ENCODE measurements at regions not wholly inside any gene's neighbourhood (a gene's known extent, or its start where the extent isn't known, plus 50 kb on each side); places are given as distances from the start of the nearest gene placed in this dataset.

DNA sequence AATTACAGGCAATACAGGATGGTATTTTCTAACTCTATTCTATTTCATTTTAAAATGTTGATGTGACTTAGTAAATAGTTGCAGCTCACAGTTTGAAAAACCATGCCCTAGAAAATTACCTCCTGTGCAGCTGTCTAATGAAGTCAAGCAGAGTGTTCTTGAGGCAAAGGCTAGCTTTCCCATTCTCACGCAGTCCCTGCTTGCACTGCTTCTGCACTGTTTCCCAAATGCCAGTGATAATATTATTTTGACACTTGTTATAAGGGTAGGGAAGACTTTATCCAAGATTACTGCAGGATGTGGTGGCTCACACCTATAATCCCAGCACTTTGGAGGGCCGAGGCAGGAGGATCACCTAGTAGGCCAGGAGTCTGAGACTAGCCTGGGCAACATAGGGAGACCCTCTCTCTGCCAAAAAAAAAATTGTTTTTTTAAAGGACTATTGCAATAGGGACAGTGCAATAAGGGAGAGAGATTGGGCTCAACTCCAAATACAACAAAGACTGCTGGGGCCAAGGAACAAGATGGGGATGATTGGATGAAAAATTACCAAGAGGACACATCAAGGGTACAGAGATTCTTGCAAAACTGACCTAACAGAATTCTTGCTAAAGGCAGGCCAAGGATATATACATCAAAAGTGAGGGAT is 196.1 kb downstream of the LY86 start:
- DNase-seq = no peak

DNA sequence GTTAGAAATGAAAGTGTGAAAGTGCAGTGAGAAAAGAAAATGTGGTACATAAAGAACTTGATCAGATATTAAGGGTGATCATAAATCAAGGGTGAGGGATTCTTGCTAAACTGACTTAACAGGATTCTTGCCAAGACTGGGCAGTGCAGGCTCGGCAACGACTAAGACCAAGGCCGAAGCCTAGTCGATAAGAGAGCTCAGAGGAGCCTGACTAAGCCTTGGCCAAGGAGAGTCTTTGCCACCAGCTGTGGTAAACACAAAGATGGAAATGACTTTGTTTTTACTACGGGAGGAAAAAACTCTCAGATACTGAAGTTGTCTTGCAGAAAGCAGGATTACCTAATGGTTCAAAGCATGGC is 196.6 kb downstream of the LY86 start:
- no peak for DNase-seq

DNA sequence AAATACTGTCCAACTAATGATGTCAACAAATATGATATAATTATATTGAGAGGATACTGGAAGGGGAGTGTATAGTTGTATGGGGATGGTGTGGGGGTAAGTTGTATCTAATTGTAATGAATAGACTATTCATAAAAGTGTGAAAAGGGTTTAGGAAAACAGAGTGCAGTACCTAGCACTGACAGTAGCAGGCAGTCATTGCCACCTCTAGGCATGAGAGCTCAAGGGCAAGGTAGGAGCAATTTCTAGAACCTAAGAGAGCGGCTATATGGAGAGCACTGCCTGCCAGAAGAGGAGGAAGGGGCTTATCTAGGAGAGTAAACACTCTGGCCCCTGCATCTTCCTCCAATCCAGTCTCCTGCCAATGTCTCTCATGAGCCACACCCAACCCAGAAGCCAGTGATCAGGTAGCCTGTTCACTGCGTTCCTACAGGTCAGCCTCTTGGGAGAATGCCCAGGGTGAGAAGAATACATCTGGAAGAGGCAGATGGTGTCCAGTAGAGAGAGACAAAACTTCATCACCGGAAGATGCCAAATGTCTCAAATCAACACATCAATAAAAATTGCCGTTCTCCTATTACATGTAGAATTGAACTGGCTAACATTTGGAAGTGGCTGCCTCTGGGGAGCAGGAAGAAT is 200.0 kb downstream of the LY86 start:
- DNase-seq = peak in 1 of 2 donors; percentile 9

DNA sequence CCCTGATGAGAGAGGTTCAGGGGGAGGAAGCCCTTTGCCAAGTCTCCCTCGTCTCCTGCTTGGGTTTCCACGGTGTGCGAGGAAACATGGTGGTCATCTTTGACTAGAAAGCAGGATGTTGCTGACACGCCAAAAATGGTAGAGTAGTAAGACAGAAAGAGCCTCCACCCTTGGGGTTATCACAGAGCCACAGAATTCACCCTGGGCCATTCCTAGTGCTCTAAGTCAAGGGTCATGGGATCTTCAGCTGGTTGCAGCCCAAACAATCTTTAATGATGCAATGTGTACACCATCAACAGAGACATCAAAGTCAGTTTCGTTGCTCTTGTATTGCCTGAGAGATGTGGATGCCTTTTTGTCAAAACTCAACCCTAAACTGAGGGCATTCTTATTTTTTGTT is 201.9 kb downstream of the LY86 start:
- no peak for DNase-seq

DNA sequence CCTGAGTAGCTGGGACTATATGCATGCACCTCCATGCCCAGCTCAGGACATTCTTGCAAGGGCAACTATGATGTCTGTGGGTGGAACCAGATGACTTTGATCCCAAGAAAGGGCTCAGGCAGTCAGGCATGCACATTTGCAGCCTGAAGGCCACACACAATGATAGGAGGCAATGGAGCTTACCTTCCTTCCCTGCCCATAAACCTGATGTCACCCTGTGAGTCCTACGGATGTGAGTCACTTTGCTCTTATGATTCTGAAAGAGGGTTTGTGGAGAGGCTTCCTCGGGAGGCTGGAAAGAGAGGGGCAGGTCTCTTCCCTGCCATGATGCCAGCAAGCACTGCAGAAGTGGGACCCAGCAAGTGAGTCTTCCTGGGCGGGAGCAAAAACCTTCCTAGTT is 202.4 kb downstream of the LY86 start:
- no peak for DNase-seq

DNA sequence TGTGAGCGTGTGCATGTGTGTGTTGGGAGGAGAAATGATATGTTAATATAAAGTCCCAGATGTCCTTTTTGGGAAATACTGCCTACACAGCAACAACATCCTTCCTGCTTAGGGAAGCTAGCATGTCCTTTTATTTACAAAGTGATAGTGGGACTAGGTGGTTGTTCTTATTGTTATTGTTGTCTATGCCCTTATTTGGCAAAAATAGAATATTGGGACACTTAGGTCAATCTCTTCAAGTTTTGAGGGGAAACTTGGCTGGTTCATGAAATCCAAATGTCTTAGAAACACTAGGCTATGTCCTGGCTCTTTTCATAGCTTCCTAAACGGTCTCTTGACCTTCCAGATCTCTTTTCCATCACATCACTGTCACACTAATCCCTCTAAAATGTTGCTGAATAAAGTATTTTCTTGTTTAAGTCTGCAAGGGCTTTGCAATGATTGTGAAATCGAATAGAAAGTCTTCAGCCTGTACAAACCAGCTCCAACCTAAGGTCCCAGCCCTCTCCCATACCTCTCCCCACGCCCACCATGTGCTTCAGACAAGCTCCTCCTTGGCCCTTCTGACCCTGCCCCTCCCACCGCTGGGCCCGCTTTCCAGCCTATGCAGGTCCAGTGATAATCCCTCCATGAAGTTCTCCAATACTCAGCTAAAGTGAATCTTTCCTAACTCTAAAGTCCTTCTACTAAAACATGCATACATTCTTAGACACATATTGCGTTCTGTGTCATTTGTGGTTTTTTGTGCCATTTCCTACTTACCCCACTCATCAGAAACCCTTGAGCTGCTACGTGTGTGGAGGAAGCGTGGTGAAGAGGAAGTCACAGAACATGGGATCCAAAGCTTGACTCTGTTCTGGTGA is 205.1 kb downstream of the LY86 start:
- no peak for DNase-seq

DNA sequence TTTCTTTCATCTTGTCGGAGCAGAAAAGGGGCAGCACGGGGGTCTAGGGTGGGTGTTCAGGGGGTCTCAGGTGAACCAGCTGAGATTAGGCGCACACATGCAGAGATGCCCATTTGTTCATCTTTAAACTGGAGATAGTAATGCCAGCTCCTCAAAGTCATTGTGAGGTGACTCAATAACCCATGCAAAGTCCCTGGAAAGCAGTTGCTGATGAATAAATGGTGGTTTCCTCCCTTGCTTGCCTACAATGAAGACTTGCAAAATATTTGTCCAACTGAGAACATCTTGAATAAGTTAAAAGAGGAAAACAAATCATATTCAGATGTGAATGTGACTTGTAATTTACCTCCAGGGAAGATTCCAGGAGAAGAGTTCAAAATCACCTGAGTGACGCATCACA is 206.9 kb downstream of the LY86 start:
- no peak for DNase-seq

DNA sequence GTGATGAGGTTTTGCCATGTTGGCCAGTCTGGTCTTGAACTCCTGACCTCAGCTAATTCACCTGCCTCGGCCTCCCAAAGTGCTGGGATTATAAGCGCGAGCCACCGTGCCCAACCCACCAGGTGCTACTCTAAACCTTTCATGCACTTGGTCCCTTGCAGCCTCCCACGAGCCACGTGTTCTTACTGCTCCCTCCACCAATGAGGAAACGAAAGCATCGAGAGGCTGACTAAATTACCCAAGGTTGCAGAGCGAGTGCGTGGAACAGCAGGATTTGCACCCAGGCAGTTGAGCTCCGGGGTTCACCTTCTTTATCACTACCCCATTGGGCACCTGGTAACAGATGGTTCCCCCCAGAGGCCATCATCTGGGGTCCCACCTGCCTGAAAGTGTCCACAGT is 208.3 kb downstream of the LY86 start:
- DNase-seq = no peak

DNA sequence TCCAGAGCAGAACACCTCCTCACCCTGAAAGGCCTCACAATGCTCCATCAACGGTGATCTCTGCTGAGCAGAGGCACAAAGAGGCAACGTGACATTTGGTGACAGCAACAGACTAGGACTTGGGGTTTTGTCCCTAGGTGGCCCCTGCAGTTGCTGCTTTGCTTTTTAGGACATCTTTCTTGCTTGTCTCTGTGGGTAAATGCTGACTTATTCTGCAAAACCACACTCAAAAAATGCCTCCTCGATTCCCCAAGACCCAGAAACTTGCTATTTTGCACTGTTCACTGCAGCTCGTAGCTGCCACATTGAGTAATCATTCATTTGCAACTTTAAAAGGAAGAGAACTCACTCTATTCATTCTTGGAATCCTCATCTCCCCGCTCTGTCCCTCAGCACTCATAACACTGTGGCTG is 209.9 kb downstream of the LY86 start:
- DNase-seq = no peak

DNA sequence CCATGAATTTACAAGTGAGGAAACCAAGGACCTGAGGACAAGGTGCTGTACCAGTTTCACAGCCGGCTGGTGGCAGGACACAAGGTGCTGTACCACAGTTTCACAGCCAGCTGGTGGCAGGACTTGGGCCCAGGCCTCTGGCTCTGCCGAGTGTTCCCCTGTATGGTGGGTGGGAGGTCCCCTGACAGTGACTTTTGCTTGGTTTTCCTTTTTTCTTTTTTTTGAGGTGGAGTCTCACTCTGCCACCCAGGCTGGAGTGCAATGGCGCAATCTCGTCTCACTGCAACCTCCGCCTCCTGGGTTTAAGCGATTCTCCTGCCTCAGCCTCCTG is 212.4 kb downstream of the LY86 start:
- no peak for DNase-seq

DNA sequence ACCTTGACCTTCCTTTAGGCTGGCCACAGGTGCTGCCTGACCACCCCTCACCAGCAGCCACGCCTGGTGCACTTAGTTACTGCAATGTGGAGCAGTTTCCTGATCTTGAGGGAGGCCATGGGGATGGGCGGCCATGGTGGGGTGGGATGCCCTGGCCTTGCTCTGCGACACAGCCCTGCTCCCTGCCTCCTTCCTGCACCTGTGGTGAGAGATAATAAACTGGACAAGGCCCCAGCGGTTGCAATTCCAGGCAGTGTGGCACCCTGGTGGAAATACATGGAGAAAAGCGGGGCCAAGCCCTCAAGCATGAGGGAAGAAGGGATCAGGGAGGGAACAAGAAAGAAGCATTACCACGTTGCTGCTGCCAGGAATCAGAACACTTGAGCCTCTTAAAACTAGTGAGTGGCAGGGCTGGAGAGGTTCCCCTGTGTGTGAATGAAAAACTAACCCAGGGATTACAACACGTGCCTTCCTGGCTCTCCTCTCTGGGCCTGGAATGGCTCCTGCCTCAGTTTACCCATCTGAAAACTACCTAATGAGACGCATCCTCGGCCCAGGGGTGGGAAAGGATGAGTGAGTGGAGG is 213.2 kb downstream of the LY86 start:
- no peak for DNase-seq

DNA sequence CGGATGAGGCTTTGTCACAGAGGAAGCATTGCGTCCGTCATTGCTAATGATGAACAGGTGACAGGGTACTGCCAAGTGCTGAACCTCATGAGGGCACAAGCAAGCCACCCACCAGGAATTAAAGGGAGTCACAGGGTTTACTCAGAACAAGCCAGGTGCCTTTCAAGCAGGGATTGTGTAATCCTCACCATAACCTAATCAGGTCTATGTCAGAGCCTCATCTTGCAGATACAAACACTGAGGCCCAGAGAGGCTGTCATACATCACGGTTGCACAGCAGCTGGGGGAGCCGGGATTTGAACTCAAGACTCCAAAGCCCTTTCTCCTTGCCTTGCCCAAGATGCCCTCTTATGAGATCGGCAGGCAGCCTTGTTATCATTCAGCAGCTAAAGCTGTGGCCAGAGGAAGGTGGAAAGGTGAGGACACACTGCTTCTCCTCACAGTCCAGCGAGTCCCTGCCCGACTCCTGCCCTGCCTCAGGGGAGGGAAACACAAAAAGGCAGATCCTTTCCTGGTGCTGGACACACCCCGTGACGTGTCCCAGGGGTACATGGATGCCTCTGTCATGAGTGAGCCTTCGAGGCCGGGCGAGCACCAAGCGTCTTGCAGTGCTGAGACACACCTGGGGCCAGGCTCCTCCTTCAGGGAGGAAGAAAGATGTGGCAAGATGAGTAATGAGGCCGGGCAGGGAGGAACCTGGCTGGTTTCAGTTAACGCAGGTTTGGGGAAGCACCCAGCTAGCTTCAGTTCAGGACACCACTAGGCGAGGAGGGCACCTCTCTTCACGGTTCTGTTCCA is 214.9 kb downstream of the LY86 start:
- DNase-seq = peak in 1 of 2 donors; percentile 57

DNA sequence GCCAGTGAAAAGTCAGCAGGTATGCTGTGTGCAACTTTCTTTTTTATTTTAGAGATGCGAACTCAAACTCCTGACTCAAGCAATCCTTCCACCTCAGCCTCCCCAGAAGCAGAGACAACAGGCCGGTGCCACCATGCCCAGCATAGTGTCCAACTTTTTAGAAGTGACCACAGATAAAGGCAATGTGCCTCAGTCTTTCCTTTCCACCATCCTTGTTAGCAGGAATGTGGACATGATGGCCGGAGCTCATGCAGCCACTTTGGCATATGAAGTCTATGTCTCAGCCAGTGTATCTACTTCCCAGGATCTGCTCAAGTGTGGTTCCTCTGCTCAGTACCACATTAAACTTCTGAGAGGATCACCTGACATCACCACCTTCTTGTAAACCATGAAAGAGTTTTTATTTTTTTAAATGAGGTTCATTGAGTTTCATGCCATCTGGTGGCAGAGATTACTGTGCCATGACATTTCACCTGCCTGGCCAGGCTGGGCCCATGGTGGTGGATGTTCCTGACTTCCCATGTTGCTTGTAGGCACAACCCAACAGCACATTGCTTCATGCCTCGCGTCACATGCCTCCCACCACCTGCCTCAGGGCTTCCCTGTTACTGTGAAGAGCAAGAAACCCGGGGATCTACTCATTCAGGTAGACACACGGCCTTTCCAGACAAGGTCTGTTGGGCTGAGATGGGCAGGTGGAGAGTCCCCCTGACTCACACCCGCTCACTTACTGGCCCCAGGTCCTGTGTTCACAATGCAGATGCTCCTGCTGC is 216.5 kb downstream of the LY86 start:
- no peak for DNase-seq

DNA sequence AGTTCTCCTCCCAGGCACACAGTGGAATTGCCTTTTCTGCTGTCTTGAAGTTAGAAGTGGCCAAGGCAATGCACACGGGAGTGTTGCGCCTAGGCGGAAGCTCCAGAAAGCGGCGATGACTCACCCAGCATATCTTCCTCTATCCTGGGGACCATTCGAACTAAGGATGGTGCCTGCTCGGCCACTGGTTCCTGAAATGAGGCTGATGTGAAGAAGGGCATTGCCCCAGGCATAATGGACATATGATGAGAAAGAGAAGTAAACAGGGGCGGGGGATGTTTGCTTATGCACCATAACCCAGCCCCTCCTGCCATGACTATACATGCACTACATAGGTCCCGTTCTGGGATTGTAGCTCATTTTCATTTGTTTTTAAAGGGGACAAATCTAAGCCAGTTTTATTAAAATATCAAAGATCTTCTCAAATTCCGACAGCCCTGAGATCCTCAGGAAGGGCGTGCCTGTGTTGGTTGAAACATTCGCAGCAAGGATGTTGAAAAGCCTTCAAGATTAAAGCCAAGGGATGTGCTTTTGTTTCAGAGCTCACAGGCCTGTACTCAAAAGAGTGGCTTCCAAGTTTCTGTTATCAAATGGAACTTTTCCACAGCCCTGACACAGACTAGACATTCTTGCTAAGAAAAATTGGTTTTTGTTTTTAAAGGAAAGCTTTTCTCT is 218.5 kb downstream of the LY86 start:
- DNase-seq = peak; percentile 25 to 70

DNA sequence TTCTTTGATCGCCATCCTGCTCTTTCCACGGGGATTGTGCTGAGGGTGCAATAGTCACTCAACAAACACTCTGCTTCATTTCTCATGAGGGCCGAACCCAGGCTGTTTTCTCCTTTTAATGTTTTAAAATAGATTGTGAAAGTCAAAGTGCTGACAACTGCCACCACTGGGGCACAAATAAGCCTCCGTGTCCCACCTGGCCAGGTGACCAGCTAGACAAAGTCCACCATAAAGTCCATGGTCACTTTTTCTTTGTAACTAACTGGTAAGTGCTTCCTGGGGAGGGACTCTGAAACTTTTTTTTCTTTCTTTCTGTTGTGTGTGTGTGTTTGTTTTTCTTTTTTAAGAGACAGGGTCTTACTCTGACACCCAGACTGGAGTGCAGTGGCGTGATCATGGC is 219.8 kb downstream of the LY86 start:
- no peak for DNase-seq

DNA sequence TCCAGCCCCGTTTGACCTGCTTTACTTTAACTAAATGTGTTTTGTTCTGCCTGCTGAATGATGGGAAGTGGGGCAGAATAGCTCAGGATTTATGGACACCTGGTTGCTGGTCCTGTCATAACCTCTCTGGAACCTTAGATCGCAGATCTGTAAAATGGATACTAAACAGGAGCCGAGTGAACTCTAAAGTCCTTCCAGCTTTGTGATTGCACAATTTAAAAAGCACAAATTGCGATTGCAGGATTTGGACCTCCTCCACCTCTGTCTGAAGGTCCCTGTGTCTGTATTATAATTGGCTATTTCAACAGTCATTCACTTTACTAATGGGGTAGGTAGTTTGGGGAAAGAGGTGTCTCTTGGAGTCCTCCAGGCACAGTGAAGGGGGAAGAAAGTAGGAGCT is 220.4 kb downstream of the LY86 start:
- DNase-seq = no peak

DNA sequence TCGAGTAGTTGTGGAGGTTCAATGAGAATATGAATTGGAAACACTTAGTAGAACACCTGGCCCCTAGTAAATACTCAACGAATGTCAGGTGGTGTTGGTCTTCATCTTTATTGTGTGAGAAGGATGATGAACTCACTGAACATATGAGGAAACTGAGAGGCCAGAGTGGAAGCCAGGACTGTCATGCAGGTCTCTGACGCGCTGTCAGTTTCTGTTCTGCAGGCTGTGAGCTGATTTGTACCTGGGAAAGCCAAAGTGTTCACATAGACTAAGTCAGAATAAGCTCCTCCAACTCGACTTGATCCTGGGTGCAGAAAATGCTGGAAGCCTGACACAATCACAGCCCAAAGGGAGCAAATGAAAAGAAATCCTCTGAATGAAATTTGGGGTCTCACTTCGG is 222.2 kb downstream of the LY86 start:
- peak in 1 of 2 donors; percentile 15 for DNase-seq

DNA sequence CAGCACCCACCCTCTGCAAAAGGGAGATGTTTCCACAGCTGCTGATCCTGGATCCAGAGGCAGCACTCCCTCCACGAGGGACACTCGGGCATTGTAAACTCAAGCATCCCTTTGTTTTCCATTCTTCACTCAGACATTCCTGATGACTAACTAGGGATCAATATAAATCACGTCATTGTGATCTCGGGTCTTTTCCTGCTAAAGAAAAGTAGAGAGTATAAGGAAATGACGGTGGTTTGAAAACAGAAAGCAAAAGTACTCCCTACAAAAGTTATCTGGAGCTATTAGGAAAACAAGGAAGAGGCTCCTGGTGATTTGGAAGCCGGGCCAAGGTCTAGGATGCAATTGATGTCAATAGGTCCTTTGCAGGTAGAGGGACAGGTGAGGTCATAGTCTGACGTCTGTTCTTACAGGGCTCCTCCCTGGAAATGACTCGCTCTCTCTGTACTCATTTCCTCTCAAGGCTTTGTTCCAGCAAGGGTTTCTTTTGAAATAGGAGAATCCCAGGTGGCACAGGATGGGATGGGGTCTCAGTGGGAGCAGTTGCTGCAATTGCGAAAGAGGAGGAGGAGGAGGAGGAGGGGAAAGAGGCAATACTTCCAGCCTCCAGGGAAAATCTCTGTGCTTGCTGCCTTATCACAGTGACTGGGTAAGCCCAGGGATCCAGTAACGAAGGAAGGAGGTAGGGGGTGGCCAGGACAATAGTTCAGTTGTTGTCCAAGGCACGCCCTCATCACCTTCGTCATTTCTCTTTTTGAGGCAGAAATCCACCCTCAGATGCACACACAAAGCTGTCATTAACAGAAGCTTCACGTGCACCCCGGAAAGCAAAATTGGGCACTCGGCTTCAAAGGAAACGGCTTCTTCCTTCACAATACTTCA is 222.8 kb downstream of the LY86 start:
- DNase-seq = peak; percentile 49 to 53

DNA sequence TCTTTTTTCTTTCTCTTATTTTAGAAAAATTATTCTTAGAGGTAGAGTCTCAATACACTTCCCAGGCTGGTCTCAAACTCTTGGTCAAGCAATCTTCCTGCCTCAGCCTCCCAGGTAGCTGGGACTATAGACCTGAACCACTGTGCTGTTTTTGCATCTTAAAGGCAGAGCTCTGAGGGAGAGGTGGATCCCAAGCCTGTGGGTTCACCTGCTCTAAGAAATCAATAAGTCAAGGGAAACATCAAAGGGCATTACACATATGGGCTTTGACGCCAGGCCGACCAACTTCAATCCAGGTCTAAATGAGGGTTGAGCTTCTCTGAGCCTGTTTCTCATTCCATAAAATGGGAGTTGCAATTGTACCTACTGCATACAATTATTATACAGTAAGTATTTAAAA is 223.9 kb downstream of the LY86 start:
- DNase-seq = no peak

DNA sequence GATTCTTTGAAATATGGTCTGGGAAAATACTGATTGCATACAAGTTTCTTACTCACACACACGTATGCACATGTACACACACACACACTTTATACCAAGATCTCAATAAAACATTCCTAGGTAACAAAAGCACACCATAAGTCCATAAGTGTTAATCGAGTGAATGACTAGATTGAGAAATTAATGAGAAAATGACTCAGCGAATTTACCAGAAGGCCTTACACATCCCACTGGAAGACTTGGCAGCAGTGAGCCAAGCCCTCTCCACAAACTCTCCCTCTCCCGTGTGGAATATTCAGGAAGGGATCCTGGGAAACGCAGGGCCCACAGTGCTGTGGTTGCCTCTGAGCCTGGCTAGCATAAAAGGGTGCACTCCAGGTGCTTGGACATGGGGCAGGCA is 227.2 kb downstream of the LY86 start:
- no peak for DNase-seq

DNA sequence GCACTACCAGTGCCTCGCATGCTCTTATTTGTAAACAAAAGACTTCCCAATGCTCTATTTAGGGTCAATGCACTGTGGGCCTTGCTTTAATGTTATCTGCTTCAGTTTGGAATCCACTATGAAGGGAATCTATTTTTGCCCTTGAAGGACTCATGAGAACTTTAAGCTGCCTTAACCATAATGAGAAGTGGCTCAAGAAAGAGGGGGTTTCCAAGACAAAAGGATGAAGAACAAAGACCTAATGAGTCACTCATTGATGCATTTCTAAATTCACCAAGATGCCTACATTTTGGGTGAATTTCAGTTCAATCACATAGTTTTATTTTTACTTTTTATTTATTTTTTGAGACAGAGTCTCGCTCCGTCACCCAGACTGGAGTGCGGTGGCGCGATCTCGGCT is 228.2 kb downstream of the LY86 start:
- no peak for DNase-seq

All from CD4-positive, alpha-beta T cell treated with Interferon alpha-2 for 1 hour (primary cell).